Left renal cortex interstitium (tissue), 4 donors: ENCODE measurements at regions not wholly inside any gene's neighbourhood (a gene's known extent, or its start where the extent isn't known, plus 50 kb on each side); places are given as distances from the start of the nearest gene placed in this dataset.

ENCODE experiments used
- DNase-seq, 4 donors: peaks; one replicate each; pipeline ENCODE4 v3.0.0-alpha.2; 2013; ENCODE audit warnings: low read depth in 4 of 4, low spot score in 2 of 4, missing footprints in 1 of 4

- DNase-seq, result no peak
These were observed 341.8 kb downstream of the TMEM182 start for GRCh38 chr2:103103678-103104077.

GRCh38 chr2:103119352-103119751 is 357.5 kb downstream of the TMEM182 start:
- DNase-seq, result no peak

- no peak for DNase-seq
These were observed 359.3 kb downstream of the TMEM182 start for GRCh38 chr2:103121106-103121505.

- no peak for DNase-seq
These were observed 361.7 kb downstream of the TMEM182 start for GRCh38 chr2:103123516-103123915.

- no peak for DNase-seq
These were observed 369.0 kb downstream of the TMEM182 start for GRCh38 chr2:103130857-103131256.

GRCh38 chr2:103132536-103133217 is 370.8 kb downstream of the TMEM182 start:
- no peak for DNase-seq

GRCh38 chr2:103135679-103136078 is 373.8 kb downstream of the TMEM182 start:
- no peak for DNase-seq

- peak in 3 of 4 donors; percentile 34 to 52 (median 39) for DNase-seq
These were observed 376.5 kb downstream of the TMEM182 start for GRCh38 chr2:103138123-103138901.

GRCh38 chr2:103139628-103140268 is 377.9 kb downstream of the TMEM182 start:
- no peak for DNase-seq

- DNase-seq, result no peak
These were observed 383.0 kb downstream of the TMEM182 start for GRCh38 chr2:103144837-103145236.

- no peak for DNase-seq
These were observed 383.9 kb downstream of the TMEM182 start for GRCh38 chr2:103145739-103146138.

- no peak for DNase-seq
These were observed 389.2 kb downstream of the TMEM182 start for GRCh38 chr2:103151046-103151445.

- no peak for DNase-seq
These were observed 390.7 kb downstream of the TMEM182 start for GRCh38 chr2:103152556-103152955.

GRCh38 chr2:103153580-103154284 is 391.9 kb downstream of the TMEM182 start:
- DNase-seq, result no peak

GRCh38 chr2:103155308-103155707 is 393.5 kb downstream of the TMEM182 start:
- DNase-seq, result no peak

GRCh38 chr2:103159018-103159417 is 397.2 kb downstream of the TMEM182 start:
- DNase-seq, result no peak

- DNase-seq, result peak in 2 of 4 donors; percentile 37 to 55
These were observed 399.8 kb downstream of the TMEM182 start for GRCh38 chr2:103161456-103162289.

- no peak for DNase-seq
These were observed 402.9 kb downstream of the TMEM182 start for GRCh38 chr2:103164748-103165147.

- no peak for DNase-seq
These were observed 404.0 kb downstream of the TMEM182 start for GRCh38 chr2:103165836-103166235.
